ENCODE measurements at regions not wholly inside any gene's neighbourhood (a gene's known extent, or its start where the extent isn't known, plus 50 kb on each side); places are given as distances from the start of the nearest gene placed in this dataset.
A peak's percentile ranks its signal among the peaks of the same experiment; 100 is the strongest.

DNA sequence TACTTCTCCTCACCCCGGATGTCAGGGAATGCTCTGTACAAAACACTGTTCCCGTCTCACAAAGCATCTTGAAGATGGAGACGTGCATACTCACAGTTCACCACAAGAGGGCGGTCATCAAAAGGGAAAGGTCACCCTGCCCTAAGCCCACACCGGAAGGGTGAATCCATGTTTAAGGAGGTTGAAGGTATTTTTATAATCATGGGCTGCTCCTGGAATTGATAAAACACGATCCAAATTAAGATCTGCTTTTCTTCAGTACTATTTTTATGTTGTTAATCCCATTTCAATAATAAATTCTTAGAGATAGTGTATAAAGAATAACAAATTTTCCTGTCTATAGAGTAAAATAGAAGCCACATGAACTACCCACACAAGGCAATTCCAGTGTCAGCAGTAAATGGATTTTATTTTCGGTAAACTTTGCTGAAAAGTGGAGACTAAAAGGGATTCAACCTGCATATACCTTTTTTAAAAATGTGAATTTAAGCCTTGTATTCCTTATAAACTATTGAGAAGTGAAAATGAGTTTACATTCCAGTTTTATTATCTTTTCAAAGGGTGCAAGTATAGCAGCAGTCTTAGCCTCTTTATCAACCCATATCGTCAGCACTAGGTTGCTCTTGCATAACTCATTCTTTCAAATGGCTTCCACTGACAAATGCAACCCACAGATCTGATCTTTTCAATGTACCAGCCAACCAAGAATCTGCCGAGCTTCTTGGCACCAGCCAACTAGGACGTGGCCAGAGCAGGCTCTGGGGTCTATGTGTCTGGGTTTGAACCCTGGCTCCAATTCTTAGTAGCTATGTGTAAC lies 79.7 kb upstream of the MBOAT1 start:
- H3K4me1 ChIP-seq (ENCODE audit: insufficient read depth), result no peaks in the 10 kb centered on the region
- 12% methylated on average over 10 of the region's 10 CpGs for WGBS
- H3K36me3 ChIP-seq (ENCODE audit: insufficient read depth), result no peaks in the 10 kb centered on the region
- H3K27ac ChIP-seq (ENCODE audit: low read depth), result no peak overlapping the region
- no peak overlapping the region for H3K4me3 ChIP-seq (ENCODE audit: low read depth, low read length)
- DNase-seq (ENCODE audit: extremely low spot score), result peak; percentile 43

DNA sequence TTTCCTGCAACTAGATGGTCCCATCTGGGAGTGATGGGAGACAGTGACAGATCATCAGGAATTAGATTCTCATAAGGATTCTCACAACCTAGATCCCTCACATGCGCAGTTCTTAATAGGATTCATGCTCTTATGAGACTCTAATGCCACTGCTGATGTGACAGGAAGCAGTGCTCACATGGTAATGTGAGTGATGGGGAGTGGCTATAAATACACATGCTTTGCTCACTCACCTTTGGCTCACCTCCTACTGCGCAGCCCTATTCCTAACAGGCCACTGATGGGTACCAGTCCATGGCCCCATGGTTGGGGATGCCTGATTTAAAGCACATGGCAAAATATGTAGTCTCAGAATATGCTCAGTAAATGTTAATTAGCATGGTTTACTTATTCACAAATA lies 80.6 kb upstream of the MBOAT1 start:
- Histone ChIP-seq H3K4me1 (ENCODE audit: insufficient read depth) (no peaks in the 10 kb centered on the region), H3K27ac (ENCODE audit: low read depth) (no peak overlapping the region), H3K4me3 (ENCODE audit: low read depth, low read length) (no peak overlapping the region), H3K36me3 (ENCODE audit: insufficient read depth) (no peaks in the 10 kb centered on the region)
- DNase-seq (ENCODE audit: extremely low spot score), result no peak
- WGBS, result 94% methylated on average over 2 of the region's 2 CpGs

DNA sequence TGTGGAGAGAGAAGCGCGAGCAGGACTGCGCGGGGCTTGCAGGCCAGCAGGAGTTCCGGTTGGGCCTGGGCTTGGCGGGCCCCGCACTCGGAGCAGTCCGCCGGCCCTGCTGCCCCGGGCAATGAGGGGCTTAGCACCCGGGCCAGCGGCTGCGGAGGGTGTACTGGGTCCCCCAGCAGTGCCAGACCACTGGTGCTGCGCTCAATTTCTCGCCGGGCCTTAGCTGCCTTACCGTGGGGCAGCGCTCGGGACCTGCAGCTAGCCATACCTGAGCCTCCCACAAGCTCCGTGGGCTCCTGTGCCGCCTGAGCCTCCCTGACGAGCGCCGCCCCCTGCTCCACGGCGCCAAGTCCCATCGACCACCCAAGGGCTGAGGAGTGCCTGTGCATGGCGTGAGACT lies 89.0 kb upstream of the MBOAT1 start:
- Histone ChIP-seq H3K4me3 (ENCODE audit: low read depth, low read length) (no peak overlapping the region), H3K36me3 (ENCODE audit: insufficient read depth) (no peaks in the 10 kb centered on the region), H3K27ac (ENCODE audit: low read depth) (no peak overlapping the region), H3K4me1 (ENCODE audit: insufficient read depth) (no peaks in the 10 kb centered on the region)
- 97% methylated on average over 29 of the region's 29 CpGs for WGBS
- DNase-seq (ENCODE audit: extremely low spot score), result no peak

DNA sequence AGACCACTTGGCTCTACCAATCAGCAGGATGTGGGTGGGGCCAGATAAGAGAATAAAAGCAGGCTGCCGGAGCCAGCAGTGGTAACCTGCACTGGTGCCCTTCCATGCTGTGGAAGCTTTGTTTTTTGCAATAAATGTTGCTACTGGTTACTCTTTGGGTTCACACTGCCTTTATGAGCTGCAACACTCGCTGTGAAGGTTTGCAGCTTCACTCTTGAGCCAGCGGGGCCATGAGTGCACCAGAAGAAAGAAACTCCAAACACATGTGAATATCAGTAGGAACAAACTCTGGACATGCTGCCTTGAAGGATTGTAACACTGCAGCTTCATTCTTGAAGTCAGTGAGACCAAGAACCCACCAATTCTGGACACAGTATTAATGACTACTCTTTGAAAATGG lies 89.9 kb upstream of the MBOAT1 start:
- H3K36me3 ChIP-seq (ENCODE audit: insufficient read depth), result no peaks in the 10 kb centered on the region
- 91% methylated on average over 3 of the region's 3 CpGs for WGBS
- DNase-seq (ENCODE audit: extremely low spot score), result no peak
- no peak overlapping the region for H3K4me3 ChIP-seq (ENCODE audit: low read depth, low read length)
- H3K4me1 ChIP-seq (ENCODE audit: insufficient read depth), result no peaks in the 10 kb centered on the region
- H3K27ac ChIP-seq (ENCODE audit: low read depth), result no peak overlapping the region

DNA sequence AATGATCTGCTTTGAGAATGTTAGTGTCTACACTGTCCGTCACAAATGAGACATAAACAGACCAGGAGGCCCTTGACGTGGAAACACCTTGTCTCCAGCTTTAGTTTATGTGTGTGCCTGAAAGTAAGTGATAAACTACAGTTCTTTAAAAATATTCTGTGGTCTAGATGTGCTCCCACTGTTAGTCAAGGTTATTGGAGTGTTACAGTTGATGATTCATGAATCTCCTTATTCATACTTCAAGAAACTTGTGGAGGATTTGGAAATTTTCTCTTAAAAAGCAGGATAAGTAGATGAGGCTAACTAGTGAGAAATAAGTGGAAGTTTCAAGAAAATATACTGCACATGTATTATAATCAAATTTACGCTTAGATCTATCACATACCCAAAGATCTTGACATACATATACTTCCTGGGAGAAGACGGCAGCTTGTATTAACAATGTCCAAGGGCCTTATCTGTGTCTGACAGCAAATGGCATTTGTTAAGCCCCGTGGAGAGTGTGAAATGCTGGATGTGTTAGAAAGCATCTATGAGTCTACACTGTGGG lies 90.5 kb upstream of the MBOAT1 start:
- Histone ChIP-seq H3K4me3 (ENCODE audit: low read depth, low read length) (no peak overlapping the region), H3K4me1 (ENCODE audit: insufficient read depth) (no peaks in the 10 kb centered on the region), H3K27ac (ENCODE audit: low read depth) (no peak overlapping the region), H3K36me3 (ENCODE audit: insufficient read depth) (no peaks in the 10 kb centered on the region)
- DNase-seq (ENCODE audit: extremely low spot score), result no peak
- WGBS, result 61% methylated on average over 5 of the region's 5 CpGs

DNA sequence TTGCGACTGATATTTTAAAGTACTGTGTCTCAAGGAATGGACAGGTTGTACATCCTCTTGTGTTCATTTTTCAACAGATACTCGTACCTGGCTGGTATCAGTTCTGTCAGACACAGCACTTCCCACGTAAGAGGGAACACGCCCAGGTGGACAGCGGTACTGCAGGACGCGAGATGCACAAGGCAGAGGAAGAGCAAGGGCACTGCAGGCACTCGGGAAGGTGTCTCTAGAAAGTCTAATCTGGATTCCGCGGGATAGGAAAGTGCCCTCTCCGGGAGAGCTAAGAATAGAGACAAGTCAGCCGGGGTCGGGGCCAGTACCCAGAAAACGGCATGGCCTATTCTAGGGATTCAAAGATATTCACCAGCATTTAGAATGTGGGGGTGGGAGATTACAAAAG lies 94.2 kb upstream of the MBOAT1 start:
- no peak overlapping the region for H3K27ac ChIP-seq (ENCODE audit: low read depth)
- no peaks in the 10 kb centered on the region for H3K4me1 ChIP-seq (ENCODE audit: insufficient read depth)
- WGBS, result 84% methylated on average over 14 of the region's 14 CpGs
- H3K36me3 ChIP-seq (ENCODE audit: insufficient read depth), result no peaks in the 10 kb centered on the region
- DNase-seq (ENCODE audit: extremely low spot score), result no peak
- no peak overlapping the region for H3K4me3 ChIP-seq (ENCODE audit: low read depth, low read length)

DNA sequence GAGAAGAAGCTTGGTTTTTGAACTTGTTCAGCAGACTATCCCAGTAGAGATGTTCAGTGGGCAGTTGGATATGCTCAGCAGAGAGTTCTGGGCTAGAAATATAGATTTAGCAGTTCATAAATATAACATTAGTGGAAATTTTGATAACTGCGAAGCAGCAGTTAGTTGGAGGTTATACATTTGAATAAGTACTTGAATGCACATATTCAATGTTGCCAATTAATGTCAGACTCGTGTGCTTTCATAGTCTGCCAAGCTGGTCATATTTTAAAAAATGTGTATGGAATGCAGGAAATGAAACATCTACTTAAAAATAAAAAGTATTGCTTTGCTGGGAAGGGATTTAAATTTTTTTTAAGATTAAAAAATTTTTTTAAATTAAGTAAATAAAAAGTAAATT lies 92.5 kb upstream of the E2F3 start:
- 57% methylated on average over 2 of the region's 2 CpGs for WGBS
- DNase-seq (ENCODE audit: extremely low spot score), result no peak
- Histone ChIP-seq H3K27ac (ENCODE audit: low read depth) (no peak overlapping the region), H3K4me3 (ENCODE audit: low read depth, low read length) (no peak overlapping the region), H3K36me3 (ENCODE audit: insufficient read depth) (no peaks in the 10 kb centered on the region), H3K4me1 (ENCODE audit: insufficient read depth) (no peaks in the 10 kb centered on the region)

DNA sequence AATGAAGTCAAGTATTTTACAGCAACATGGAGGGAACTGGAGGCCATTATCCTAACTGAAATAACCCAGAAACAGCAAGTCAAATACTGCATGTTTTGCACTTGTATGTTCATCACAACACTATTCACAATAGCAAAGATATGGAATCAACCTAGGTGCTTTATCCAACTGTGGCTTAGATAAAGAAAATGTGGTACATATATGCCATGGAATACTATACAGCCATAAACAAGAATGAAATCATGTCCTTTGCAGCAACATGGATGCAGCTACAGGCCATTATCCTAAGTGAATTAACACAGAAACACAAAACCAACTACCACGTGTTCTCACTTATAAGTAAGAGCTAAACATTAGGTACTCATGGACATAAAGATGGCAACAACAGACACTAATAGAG lies 91.5 kb upstream of the E2F3 start:
- Histone ChIP-seq H3K4me3 (ENCODE audit: low read depth, low read length) (no peak overlapping the region), H3K27ac (ENCODE audit: low read depth) (no peak overlapping the region), H3K4me1 (ENCODE audit: insufficient read depth) (no peaks in the 10 kb centered on the region), H3K36me3 (ENCODE audit: insufficient read depth) (no peaks in the 10 kb centered on the region)
- 90% methylated on average over 1 of the region's 1 CpG for WGBS
- DNase-seq (ENCODE audit: extremely low spot score), result no peak

DNA sequence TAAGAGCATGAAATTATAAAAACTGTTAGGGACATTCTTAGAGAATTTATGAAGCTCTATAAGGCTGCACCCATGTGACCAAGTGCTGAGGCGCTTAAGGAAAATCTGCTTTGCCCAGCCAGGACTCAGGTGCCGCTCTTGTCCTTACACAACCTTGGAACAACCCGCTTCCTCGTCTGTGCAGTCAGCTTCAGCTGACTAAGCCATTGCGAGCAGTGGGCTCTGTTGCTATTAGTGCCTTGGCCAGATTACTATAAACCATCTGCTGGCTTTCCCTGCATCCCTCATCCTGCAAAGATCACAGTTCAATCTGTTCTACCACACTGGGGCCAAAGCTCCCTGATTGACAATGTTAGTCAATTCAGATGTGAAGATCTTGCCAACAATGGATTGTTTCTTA lies 89.1 kb upstream of the E2F3 start:
- 66% methylated on average over 5 of the region's 5 CpGs for WGBS

DNA sequence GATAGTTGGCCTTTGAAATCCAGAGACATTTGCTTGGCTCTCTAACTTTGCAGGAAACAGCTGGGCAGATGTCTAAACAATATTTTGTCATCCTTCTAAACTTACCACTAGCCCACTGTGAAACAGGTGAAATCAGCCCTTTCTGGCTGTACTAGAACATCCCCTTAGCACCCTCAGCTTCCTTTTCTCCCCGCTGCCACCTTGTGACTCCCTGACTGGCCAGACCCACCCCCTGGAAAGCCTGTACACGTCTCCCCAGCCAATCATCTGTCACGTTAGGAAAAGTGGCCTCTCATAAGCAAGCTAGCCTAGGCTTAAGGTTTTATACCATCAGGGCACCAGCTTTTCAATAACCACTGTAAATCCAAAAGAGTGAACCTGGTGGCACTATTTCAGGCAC lies 88.6 kb upstream of the E2F3 start:
- 43% methylated on average over 3 of the region's 3 CpGs for WGBS
- DNase-seq (ENCODE audit: extremely low spot score), result no peak
- Histone ChIP-seq H3K27ac (ENCODE audit: low read depth) (no peak overlapping the region), H3K4me1 (ENCODE audit: insufficient read depth) (no peaks in the 10 kb centered on the region), H3K36me3 (ENCODE audit: insufficient read depth) (no peaks in the 10 kb centered on the region), H3K4me3 (ENCODE audit: low read depth, low read length) (no peak overlapping the region)

More for the DNA sequence above, 89.1 kb upstream of the E2F3 start:
- no peaks in the 10 kb centered on the region for H3K36me3 ChIP-seq (ENCODE audit: insufficient read depth)
- no peak overlapping the region for H3K4me3 ChIP-seq (ENCODE audit: low read depth, low read length)
- H3K4me1 ChIP-seq (ENCODE audit: insufficient read depth), result no peaks in the 10 kb centered on the region
- no peak overlapping the region for H3K27ac ChIP-seq (ENCODE audit: low read depth)
- DNase-seq (ENCODE audit: extremely low spot score), result no peak

DNA sequence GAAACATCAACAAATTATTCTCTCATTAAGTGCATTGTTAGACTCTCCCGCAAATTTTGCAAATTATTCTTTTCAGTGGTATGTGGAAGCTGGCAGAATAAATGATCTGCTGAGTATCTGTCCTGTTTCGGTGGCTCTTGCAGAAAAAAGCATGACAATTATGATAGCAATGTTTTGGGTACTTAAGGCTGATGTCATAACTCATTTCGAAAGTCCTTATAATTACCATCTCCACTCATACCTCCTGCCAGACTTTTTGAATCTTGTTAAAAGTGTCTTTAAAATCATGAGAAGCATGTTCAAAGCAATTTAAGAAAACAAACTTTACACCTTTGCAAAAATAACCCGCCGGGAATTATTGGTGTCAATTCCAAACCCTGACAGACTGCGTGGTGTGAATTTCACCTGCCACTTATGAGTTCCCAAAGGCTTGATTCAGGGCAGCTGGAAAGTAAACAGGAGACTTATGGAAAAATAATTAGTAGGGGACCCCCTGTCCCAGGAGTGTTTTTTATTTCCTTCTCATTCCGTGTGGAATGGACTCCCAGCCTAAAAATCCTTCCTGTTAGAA lies 87.6 kb upstream of the E2F3 start:
- no peaks in the 10 kb centered on the region for H3K4me1 ChIP-seq (ENCODE audit: insufficient read depth)
- DNase-seq (ENCODE audit: extremely low spot score), result no peak
- no peaks in the 10 kb centered on the region for H3K36me3 ChIP-seq (ENCODE audit: insufficient read depth)
- H3K4me3 ChIP-seq (ENCODE audit: low read depth, low read length), result no peak overlapping the region
- 70% methylated on average over 7 of the region's 7 CpGs for WGBS
- no peak overlapping the region for H3K27ac ChIP-seq (ENCODE audit: low read depth)

DNA sequence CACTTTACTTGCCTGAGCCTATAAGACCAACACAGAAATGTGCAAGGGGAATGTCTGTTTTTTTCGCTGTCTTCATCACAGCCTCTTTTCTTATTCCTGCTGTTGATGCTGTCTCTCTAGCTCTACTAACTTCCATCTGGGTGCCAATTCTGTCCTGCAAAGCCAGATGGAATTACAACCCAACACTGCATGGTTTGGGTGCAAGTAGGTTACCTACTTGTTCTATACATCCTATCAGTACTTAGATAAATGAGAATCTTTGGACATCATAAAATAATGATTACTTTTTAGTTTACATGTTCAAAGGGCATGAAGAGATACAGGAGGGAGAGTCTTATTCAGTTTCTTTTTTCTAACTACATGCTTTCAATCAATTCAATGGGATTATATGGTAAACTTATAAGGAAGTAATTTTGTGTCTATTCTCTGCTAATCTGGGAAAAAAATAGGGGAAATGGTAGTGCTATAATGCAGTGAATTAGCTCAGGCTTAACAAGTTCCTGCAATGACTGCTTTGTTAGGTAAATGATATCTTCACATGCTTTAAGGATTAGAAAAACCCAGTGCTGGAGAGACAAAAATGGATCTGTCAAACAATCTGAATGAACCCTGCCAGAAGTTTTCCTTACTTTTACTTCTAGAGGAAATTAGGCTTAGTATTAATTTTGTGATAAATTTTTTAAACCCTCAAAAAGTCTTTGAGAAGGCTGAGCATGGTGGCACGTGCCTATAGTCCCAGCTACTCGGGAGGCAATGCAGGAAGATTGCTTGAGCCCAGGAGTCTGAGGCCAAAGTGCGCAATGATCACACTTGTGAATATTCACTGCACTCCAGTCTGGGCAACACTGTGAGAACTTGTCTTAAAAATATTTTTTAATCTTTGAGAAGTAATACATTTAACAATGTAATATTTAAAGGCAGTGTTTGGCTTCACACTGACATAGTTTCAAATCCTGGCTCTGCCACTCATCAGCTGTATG lies 86.5 kb upstream of the E2F3 start:
- WGBS, result 77% methylated on average over 4 of the region's 4 CpGs
- Histone ChIP-seq H3K4me1 (ENCODE audit: insufficient read depth) (no peaks in the 10 kb centered on the region), H3K4me3 (ENCODE audit: low read depth, low read length) (no peak overlapping the region), H3K27ac (ENCODE audit: low read depth) (no peak overlapping the region), H3K36me3 (ENCODE audit: insufficient read depth) (no peaks in the 10 kb centered on the region)
- no peak for DNase-seq (ENCODE audit: extremely low spot score)

DNA sequence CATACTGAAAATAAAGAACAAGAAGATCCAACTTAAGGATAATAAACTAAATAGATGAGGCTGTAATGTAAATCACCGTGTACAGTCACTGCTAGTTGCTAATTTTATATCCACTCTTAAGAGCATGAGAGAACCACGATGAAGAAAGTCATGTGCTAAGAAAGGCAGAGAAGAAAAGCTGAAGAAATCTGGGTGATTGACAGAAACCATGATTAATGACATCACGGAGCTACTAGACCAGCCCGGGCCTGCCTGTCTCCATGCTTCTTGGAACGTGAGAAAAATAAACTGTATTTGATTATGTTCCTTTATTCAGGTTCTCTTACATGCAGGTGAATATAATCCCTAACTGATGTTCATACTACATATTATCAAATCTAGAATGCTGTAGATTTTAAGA lies 84.2 kb upstream of the E2F3 start:
- Histone ChIP-seq H3K4me3 (ENCODE audit: low read depth, low read length) (no peak overlapping the region), H3K36me3 (ENCODE audit: insufficient read depth) (no peaks in the 10 kb centered on the region), H3K27ac (ENCODE audit: low read depth) (no peak overlapping the region), H3K4me1 (ENCODE audit: insufficient read depth) (no peaks in the 10 kb centered on the region)
- 89% methylated on average over 5 of the region's 5 CpGs for WGBS
- DNase-seq (ENCODE audit: extremely low spot score), result no peak

All from urinary bladder (tissue), 3 donors.